ENCODE measurements at regions not wholly inside any gene's neighbourhood (a gene's known extent, or its start where the extent isn't known, plus 50 kb on each side); places are given as distances from the start of the nearest gene placed in this dataset.

- TF ChIP-seq CTCF (conservative IDR thresholded peaks at IDR 0.05; ENCODE audit: low read depth, low read length) (no peak), EZH2 (IDR thresholded peaks at IDR 0.05; ENCODE audit: borderline replicate concordance, low read depth, low read length, poor library complexity, severe bottlenecking) (no peak)
Observed at GRCh38 chr9:90556897-90557675, 85.5 kb downstream of the DIRAS2 start.
